GM19452 (cell line): ENCODE measurements at regions not wholly inside any gene's neighbourhood (a gene's known extent, or its start where the extent isn't known, plus 50 kb on each side); places are given as distances from the start of the nearest gene placed in this dataset.
"Not testable (repeated sequence)": the region's sequence is repeated elsewhere in the genome, so short reads cannot be mapped to it uniquely, and the experiment has no call there.

Source experiments
- ATAC-seq: cut with Tn5 transposase; IDR thresholded peaks from one replicate; pipeline ENCODE4 v1.9.1; 2021; ENCODE audit not compliant: unreplicated experiment

- no peak for ATAC-seq
These were observed 55.3 kb upstream of the NRBF2 start for GRCh38 chr10:63077800-63078199.

GRCh38 chr10:63072951-63073350, 60.2 kb upstream of the NRBF2 start:
- ATAC-seq = no peak

GRCh38 chr10:63071145-63071544, 62.0 kb upstream of the NRBF2 start:
- no peak for ATAC-seq

- no peak for ATAC-seq
These were observed 63.8 kb upstream of the NRBF2 start for GRCh38 chr10:63069318-63069717.

- ATAC-seq = no peak
These were observed 64.9 kb upstream of the NRBF2 start for GRCh38 chr10:63068246-63068645.

- no peak for ATAC-seq
These were observed 66.5 kb upstream of the NRBF2 start for GRCh38 chr10:63066606-63067005.

- no peak for ATAC-seq
These were observed 68.4 kb upstream of the NRBF2 start for GRCh38 chr10:63064706-63065105.

- ATAC-seq = no peak
These were observed 74.9 kb upstream of the NRBF2 start for GRCh38 chr10:63058236-63058635.

- ATAC-seq = no peak
These were observed 75.6 kb upstream of the NRBF2 start for GRCh38 chr10:63057509-63057908.

- ATAC-seq = no peak
These were observed 77.4 kb upstream of the NRBF2 start for GRCh38 chr10:63055705-63056104.

- ATAC-seq = no peak
These were observed 78.1 kb upstream of the NRBF2 start for GRCh38 chr10:63054889-63055611.

GRCh38 chr10:63052083-63052482, 81.0 kb upstream of the NRBF2 start:
- ATAC-seq = no peak

- ATAC-seq = no peak
These were observed 90.9 kb upstream of the NRBF2 start for GRCh38 chr10:63042256-63042655.

- ATAC-seq = not testable (repeated sequence)
These were observed 99.4 kb upstream of the NRBF2 start for GRCh38 chr10:63033616-63034185.

GRCh38 chr10:63030536-63030935, 102.6 kb upstream of the NRBF2 start:
- ATAC-seq = no peak

GRCh38 chr10:63027531-63027930, 105.6 kb upstream of the NRBF2 start:
- ATAC-seq = no peak

- ATAC-seq = no peak
These were observed 111.9 kb upstream of the NRBF2 start for GRCh38 chr10:63021225-63021624.

GRCh38 chr10:63013755-63014154, 119.4 kb upstream of the NRBF2 start:
- no peak for ATAC-seq

- ATAC-seq = no peak
These were observed 120.5 kb upstream of the NRBF2 start for GRCh38 chr10:63012623-63013022.

- ATAC-seq = no peak
These were observed 122.9 kb upstream of the NRBF2 start for GRCh38 chr10:63010203-63010602.

GRCh38 chr10:63008491-63008890, 124.6 kb upstream of the NRBF2 start:
- no peak for ATAC-seq

- no peak for ATAC-seq
These were observed 126.0 kb upstream of the NRBF2 start for GRCh38 chr10:63007112-63007511.

- no peak for ATAC-seq
These were observed 127.9 kb upstream of the NRBF2 start for GRCh38 chr10:63005246-63005645.
